SK-N-SH treated with all-trans-retinoic acid at 6 μM for 48 hours (cell line): ENCODE measurements at regions not wholly inside any gene's neighbourhood (a gene's known extent, or its start where the extent isn't known, plus 50 kb on each side); places are given as distances from the start of the nearest gene placed in this dataset.

Experiments
- ATAC-seq: fragments of 200-7000 bp; cut with Tn5 transposase; 3 replicates; pipeline ENCODE4 v1.9.1; 2020; ENCODE audit warnings: mild to moderate bottlenecking, moderate library complexity
- ARNTL ChIP-seq: fragments of 450-650 bp; formaldehyde crosslinking; IDR thresholded peaks from 2 replicates; pipeline ENCODE4 v1.5.0; 2020; ENCODE audit warnings: low read depth, mild to moderate bottlenecking, moderate library complexity, borderline replicate concordance
- BACH2 ChIP-seq: fragments of 250-450 bp; sonication (Bioruptor Pico); IDR thresholded peaks from 2 replicates; pipeline ENCODE4 v1.9.0; 2021; ENCODE audit warnings: mild to moderate bottlenecking, borderline replicate concordance
- CSDC2 ChIP-seq: fragments of 250-450 bp; sonication (Bioruptor Pico); IDR thresholded peaks from 2 replicates; pipeline ENCODE4 v1.5.0; 2020; ENCODE audit warnings: mild to moderate bottlenecking, moderate library complexity
- ESRRG ChIP-seq: fragments of 250-450 bp; sonication (Bioruptor Pico); IDR thresholded peaks from 2 replicates; pipeline ENCODE4 v1.6.1; 2021; ENCODE audit warnings: mild to moderate bottlenecking
- GLIS3 ChIP-seq: fragments of 250-450 bp; sonication (Bioruptor Pico); IDR thresholded peaks from 2 replicates; pipeline ENCODE4 v1.5.0; 2020; ENCODE audit warnings: mild to moderate bottlenecking, moderate library complexity
- ISL1 ChIP-seq: fragments of 250-450 bp; sonication (Bioruptor Pico); IDR thresholded peaks from 2 replicates; pipeline ENCODE4 v2.1.2; 2022; ENCODE audit warnings: mild to moderate bottlenecking, moderate library complexity
- PPARA ChIP-seq: fragments of 250-450 bp; sonication (Bioruptor Pico); IDR thresholded peaks from 2 replicates; pipeline ENCODE4 v1.5.0; 2020; ENCODE audit warnings: mild to moderate bottlenecking, borderline replicate concordance
- RARB ChIP-seq: fragments of 250-450 bp; sonication (Bioruptor Pico); IDR thresholded peaks from 2 replicates; pipeline ENCODE4 v1.8.0; 2021; ENCODE audit warnings: mild to moderate bottlenecking, moderate library complexity
- SNAI2 ChIP-seq: fragments of 250-450 bp; sonication (Bioruptor Pico); IDR thresholded peaks from 2 replicates; pipeline ENCODE4 v1.5.0; 2020; ENCODE audit warnings: mild to moderate bottlenecking, moderate library complexity
- TOX ChIP-seq: fragments of 250-450 bp; sonication (Bioruptor Pico); IDR thresholded peaks from 2 replicates; pipeline ENCODE4 v1.8.0; 2021; ENCODE audit warnings: mild to moderate bottlenecking, moderate library complexity, borderline replicate concordance
- ZC3H10 ChIP-seq: fragments of 250-450 bp; sonication (Bioruptor Pico); IDR thresholded peaks from 2 replicates; pipeline ENCODE4 v1.5.1; 2021; ENCODE audit warnings: mild to moderate bottlenecking, moderate library complexity
- ZFP3 ChIP-seq: fragments of 250-450 bp; sonication (Bioruptor Pico); IDR thresholded peaks from 2 replicates; pipeline ENCODE4 v1.5.0; 2020; ENCODE audit warnings: mild to moderate bottlenecking, moderate library complexity
- ZFP30 ChIP-seq: fragments of 450-650 bp; formaldehyde crosslinking; IDR thresholded peaks from 2 replicates; pipeline ENCODE4 v1.5.0; 2022; ENCODE audit warnings: mild to moderate bottlenecking, moderate library complexity
- ZNF70 ChIP-seq: fragments of 450-650 bp; formaldehyde crosslinking; IDR thresholded peaks from 2 replicates; pipeline ENCODE4 v1.5.0; 2020; ENCODE audit warnings: mild to moderate bottlenecking, moderate library complexity
- ZNF8 ChIP-seq: fragments of 450-650 bp; formaldehyde crosslinking; IDR thresholded peaks from 2 replicates; pipeline ENCODE4 v1.5.0; 2020; ENCODE audit warnings: mild to moderate bottlenecking, moderate library complexity
- TF ChIP-seq, protein P1 (sequence below): fragments of 250-450 bp; sonication (Bioruptor Pico); IDR thresholded peaks from 2 replicates; pipeline ENCODE4 v1.8.0; 2021; ENCODE audit warnings: low read depth, mild to moderate bottlenecking, moderate library complexity, borderline replicate concordance
- TF ChIP-seq, protein P2 (sequence below): fragments of 250-450 bp; sonication (Bioruptor Pico); IDR thresholded peaks from 2 replicates; pipeline ENCODE4 v1.8.0; 2020; ENCODE audit warnings: mild to moderate bottlenecking, moderate library complexity, borderline replicate concordance
- TF ChIP-seq, protein P3 (sequence below): fragments of 250-450 bp; sonication (Bioruptor Pico); IDR thresholded peaks from 2 replicates; pipeline ENCODE4 v1.5.0; 2020; ENCODE audit warnings: mild to moderate bottlenecking, moderate library complexity
- TF ChIP-seq, protein P4 (sequence below): fragments of 250-450 bp; sonication (Bioruptor Pico); IDR thresholded peaks from 2 replicates; pipeline ENCODE4 v1.5.1; 2020; ENCODE audit warnings: low read depth, mild to moderate bottlenecking, moderate library complexity
- TF ChIP-seq, protein P5 (sequence below): fragments of 250-450 bp; sonication (Bioruptor Pico); IDR thresholded peaks from 2 replicates; pipeline ENCODE4 v1.5.1; 2021; ENCODE audit warnings: mild to moderate bottlenecking, moderate library complexity

DNA sequence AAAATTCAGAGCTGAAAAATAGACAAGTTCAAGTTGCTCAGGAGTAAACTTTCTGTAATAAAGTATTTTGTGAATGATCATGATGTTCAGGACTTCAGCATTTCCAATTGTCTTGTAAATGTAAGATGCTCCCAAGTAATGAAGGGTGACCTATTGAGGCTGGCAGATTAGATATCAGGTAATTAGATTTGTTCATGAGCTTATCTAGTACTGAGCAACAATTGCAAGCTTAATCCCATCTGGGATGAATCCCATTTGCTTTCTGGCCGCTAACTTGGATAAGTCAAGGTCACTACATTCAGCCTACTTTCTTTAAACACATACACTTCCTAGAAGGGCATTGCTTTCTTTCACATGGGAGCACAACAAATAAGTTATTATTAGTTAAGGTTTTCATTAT is 82.4 kb upstream of the ITGB1 start:
- no peak for ATAC-seq
- TF ChIP-seq ZFP3 (0 out of 2 replicates have a peak, but pooled peaks have one; percentile 25), ISL1 (CRISPR knock-in tag) (peak; percentile 69), ZNF70 (CRISPR knock-in tag) (no peak), TOX (CRISPR knock-in tag) (no peak), SNAI2 (CRISPR knock-in tag) (peak; percentile 74; the same call in 1 of the 2 replicates)

DNA sequence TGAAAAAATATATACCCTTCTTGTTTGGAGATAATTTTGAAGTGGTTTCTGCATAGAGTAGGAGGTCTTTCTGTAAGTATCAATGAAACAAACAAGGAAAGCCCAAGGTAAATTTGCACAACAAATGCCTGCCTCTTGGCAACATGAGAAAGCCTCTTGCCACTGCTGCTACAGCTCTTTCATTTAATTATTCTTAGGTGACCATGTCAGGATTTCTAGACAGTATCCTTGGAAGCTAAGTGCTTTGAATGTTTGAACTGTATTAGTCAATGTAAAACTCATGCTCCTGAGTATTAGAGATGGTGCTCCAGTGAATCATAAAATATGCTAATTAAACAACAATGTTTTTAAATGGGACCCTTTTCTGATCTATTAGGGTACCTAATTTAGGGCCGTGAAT is 81.2 kb upstream of the ITGB1 start:
- ATAC-seq: no peak
- TF ChIP-seq TOX (CRISPR knock-in tag): no peak
- no peak for TF ChIP-seq ARNTL
- TF ChIP-seq ZFP30: no peak
- TF ChIP-seq, protein P1, sequence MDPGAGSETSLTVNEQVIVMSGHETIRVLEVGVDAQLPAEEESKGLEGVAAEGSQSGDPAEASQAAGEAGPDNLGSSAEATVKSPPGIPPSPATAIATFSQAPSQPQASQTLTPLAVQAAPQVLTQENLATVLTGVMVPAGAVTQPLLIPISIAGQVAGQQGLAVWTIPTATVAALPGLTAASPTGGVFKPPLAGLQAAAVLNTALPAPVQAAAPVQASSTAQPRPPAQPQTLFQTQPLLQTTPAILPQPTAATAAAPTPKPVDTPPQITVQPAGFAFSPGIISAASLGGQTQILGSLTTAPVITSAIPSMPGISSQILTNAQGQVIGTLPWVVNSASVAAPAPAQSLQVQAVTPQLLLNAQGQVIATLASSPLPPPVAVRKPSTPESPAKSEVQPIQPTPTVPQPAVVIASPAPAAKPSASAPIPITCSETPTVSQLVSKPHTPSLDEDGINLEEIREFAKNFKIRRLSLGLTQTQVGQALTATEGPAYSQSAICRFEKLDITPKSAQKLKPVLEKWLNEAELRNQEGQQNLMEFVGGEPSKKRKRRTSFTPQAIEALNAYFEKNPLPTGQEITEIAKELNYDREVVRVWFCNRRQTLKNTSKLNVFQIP (CRISPR knock-in tag): no peak
- TF ChIP-seq CSDC2: no peak
- TF ChIP-seq, protein P2, sequence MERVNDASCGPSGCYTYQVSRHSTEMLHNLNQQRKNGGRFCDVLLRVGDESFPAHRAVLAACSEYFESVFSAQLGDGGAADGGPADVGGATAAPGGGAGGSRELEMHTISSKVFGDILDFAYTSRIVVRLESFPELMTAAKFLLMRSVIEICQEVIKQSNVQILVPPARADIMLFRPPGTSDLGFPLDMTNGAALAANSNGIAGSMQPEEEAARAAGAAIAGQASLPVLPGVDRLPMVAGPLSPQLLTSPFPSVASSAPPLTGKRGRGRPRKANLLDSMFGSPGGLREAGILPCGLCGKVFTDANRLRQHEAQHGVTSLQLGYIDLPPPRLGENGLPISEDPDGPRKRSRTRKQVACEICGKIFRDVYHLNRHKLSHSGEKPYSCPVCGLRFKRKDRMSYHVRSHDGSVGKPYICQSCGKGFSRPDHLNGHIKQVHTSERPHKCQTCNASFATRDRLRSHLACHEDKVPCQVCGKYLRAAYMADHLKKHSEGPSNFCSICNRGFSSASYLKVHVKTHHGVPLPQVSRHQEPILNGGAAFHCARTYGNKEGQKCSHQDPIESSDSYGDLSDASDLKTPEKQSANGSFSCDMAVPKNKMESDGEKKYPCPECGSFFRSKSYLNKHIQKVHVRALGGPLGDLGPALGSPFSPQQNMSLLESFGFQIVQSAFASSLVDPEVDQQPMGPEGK (CRISPR knock-in tag): no peak
- no peak for TF ChIP-seq GLIS3 (CRISPR knock-in tag)
- no peak for TF ChIP-seq BACH2 (CRISPR knock-in tag)
- TF ChIP-seq ZFP3: no peak
- no peak for TF ChIP-seq PPARA (CRISPR knock-in tag)
- TF ChIP-seq, protein P3, sequence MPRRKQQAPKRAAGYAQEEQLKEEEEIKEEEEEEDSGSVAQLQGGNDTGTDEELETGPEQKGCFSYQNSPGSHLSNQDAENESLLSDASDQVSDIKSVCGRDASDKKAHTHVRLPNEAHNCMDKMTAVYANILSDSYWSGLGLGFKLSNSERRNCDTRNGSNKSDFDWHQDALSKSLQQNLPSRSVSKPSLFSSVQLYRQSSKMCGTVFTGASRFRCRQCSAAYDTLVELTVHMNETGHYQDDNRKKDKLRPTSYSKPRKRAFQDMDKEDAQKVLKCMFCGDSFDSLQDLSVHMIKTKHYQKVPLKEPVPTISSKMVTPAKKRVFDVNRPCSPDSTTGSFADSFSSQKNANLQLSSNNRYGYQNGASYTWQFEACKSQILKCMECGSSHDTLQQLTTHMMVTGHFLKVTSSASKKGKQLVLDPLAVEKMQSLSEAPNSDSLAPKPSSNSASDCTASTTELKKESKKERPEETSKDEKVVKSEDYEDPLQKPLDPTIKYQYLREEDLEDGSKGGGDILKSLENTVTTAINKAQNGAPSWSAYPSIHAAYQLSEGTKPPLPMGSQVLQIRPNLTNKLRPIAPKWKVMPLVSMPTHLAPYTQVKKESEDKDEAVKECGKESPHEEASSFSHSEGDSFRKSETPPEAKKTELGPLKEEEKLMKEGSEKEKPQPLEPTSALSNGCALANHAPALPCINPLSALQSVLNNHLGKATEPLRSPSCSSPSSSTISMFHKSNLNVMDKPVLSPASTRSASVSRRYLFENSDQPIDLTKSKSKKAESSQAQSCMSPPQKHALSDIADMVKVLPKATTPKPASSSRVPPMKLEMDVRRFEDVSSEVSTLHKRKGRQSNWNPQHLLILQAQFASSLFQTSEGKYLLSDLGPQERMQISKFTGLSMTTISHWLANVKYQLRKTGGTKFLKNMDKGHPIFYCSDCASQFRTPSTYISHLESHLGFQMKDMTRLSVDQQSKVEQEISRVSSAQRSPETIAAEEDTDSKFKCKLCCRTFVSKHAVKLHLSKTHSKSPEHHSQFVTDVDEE (CRISPR knock-in tag): no peak
- TF ChIP-seq ZC3H10 (CRISPR knock-in tag): no peak

DNA sequence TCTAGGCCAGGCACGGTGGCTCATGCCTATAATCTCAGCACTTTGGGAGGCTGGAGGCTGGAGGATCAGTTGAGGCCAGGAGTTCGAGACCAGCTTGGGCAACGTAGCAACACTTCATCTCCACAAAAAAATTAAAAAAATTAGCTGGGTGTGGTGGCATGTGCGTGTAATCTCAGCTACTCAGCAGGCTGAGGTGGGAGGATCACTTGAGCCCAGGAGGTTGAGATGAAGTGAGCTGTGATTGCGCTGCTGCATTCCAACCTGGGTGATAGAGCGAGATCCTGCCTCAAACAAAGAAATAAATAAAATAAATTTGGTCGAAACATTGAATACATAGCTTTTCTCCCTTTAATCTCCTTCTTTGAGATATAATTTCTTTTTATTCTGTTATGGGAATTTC is 80.6 kb upstream of the ITGB1 start:
- ATAC-seq: no peak
- TF ChIP-seq PPARA (CRISPR knock-in tag) (no peak), ARNTL (no peak), ZNF8 (CRISPR knock-in tag) (no peak), CSDC2 (no peak), ZNF70 (CRISPR knock-in tag) (no peak)
- TF ChIP-seq, protein P4, sequence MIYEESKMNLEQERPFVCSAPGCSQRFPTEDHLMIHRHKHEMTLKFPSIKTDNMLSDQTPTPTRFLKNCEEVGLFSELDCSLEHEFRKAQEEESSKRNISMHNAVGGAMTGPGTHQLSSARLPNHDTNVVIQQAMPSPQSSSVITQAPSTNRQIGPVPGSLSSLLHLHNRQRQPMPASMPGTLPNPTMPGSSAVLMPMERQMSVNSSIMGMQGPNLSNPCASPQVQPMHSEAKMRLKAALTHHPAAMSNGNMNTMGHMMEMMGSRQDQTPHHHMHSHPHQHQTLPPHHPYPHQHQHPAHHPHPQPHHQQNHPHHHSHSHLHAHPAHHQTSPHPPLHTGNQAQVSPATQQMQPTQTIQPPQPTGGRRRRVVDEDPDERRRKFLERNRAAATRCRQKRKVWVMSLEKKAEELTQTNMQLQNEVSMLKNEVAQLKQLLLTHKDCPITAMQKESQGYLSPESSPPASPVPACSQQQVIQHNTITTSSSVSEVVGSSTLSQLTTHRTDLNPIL (CRISPR knock-in tag): no peak
- TF ChIP-seq, protein P1 (CRISPR knock-in tag): no peak

DNA sequence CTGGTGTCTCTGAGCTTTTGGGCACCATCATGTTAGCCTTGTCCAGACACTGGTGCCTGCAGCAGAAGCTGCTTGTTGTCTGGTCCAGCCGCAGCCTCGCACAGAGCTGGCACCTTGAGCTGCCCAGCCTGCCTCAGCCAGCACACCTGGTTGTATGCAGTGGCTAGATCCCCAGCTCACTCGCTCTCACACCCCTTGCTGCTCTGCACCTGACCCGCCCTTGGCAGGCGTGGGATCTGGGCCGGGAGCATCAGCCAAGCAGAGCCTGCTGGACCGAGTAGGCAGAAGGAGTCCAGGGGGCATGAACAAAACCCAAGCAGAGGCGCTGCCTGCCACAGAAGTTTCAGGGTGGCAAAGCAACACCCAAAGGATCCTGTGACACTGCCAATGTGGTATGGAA is 79.7 kb upstream of the ITGB1 start:
- no peak for ATAC-seq
- TF ChIP-seq ZFP3 (no peak), ZNF8 (CRISPR knock-in tag) (no peak), SNAI2 (CRISPR knock-in tag) (no peak), TOX (CRISPR knock-in tag) (no peak), ZC3H10 (CRISPR knock-in tag) (no peak), RARB (CRISPR knock-in tag) (no peak), ZFP30 (no peak), ISL1 (CRISPR knock-in tag) (no peak), ESRRG (CRISPR knock-in tag) (no peak), ZNF70 (CRISPR knock-in tag) (no peak)
- TF ChIP-seq, protein P5, sequence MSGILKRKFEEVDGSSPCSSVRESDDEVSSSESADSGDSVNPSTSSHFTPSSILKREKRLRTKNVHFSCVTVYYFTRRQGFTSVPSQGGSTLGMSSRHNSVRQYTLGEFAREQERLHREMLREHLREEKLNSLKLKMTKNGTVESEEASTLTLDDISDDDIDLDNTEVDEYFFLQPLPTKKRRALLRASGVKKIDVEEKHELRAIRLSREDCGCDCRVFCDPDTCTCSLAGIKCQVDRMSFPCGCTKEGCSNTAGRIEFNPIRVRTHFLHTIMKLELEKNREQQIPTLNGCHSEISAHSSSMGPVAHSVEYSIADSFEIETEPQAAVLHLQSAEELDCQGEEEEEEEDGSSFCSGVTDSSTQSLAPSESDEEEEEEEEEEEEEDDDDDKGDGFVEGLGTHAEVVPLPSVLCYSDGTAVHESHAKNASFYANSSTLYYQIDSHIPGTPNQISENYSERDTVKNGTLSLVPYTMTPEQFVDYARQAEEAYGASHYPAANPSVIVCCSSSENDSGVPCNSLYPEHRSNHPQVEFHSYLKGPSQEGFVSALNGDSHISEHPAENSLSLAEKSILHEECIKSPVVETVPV: no peak
- TF ChIP-seq, protein P1 (CRISPR knock-in tag): no peak
